ENCODE measurements at regions not wholly inside any gene's neighbourhood (a gene's known extent, or its start where the extent isn't known, plus 50 kb on each side); places are given as distances from the start of the nearest gene placed in this dataset.

- Histone ChIP-seq H3K4me1 (ENCODE audit: control insufficient read depth, insufficient read depth, low read length) (no peaks in the 10 kb centered on the region), H3K27me3 (ENCODE audit: control insufficient read depth, insufficient read depth, low read length, poor library complexity, severe bottlenecking) (no peaks in the 10 kb centered on the region), H3K4me3 (ENCODE audit: insufficient read depth, low read depth, low read length) (no peak overlapping the region), H3K36me3 (ENCODE audit: control insufficient read depth, insufficient read depth, low read length) (no peaks in the 10 kb centered on the region), H3K27ac (ENCODE audit: insufficient read depth, low read depth, low read length, poor library complexity, severe bottlenecking) (no peak overlapping the region), H3K9me3 (ENCODE audit: control insufficient read depth, low read length) (no peaks in the 10 kb centered on the region)
- 79 to 80% methylated on average over 2 of the region's 2 CpGs for WGBS, 2 experiments
These were observed 506.4 kb downstream of the MED13L start for GRCh38 chr12:115771065-115771464.

GRCh38 chr12:115770643-115771042 lies 506.9 kb downstream of the MED13L start:
- WGBS, 2 experiments: 69 to 71% methylated on average over 1 of the region's 1 CpG
- Histone ChIP-seq H3K4me1 (ENCODE audit: control insufficient read depth, insufficient read depth, low read length) (no peaks in the 10 kb centered on the region), H3K4me3 (ENCODE audit: insufficient read depth, low read depth, low read length) (no peak overlapping the region), H3K27ac (ENCODE audit: insufficient read depth, low read depth, low read length, poor library complexity, severe bottlenecking) (no peak overlapping the region), H3K36me3 (ENCODE audit: control insufficient read depth, insufficient read depth, low read length) (no peaks in the 10 kb centered on the region), H3K9me3 (ENCODE audit: control insufficient read depth, low read length) (no peaks in the 10 kb centered on the region), H3K27me3 (ENCODE audit: control insufficient read depth, insufficient read depth, low read length, poor library complexity, severe bottlenecking) (no peaks in the 10 kb centered on the region)

- H3K4me1 ChIP-seq (ENCODE audit: control insufficient read depth, insufficient read depth, low read length): no peaks in the 10 kb centered on the region
- H3K9me3 ChIP-seq (ENCODE audit: control insufficient read depth, low read length): no peaks in the 10 kb centered on the region
- WGBS, 2 experiments: 67 to 77% methylated on average over 3 to 5 of the region's 5 CpGs
- H3K27ac ChIP-seq (ENCODE audit: insufficient read depth, low read depth, low read length, poor library complexity, severe bottlenecking): no peak overlapping the region
- H3K36me3 ChIP-seq (ENCODE audit: control insufficient read depth, insufficient read depth, low read length): no peaks in the 10 kb centered on the region
- no peak overlapping the region for H3K4me3 ChIP-seq (ENCODE audit: insufficient read depth, low read depth, low read length)
- H3K27me3 ChIP-seq (ENCODE audit: control insufficient read depth, insufficient read depth, low read length, poor library complexity, severe bottlenecking): no peaks in the 10 kb centered on the region
These were observed 509.6 kb downstream of the MED13L start for GRCh38 chr12:115767916-115768315.

- H3K36me3 ChIP-seq (ENCODE audit: control insufficient read depth, insufficient read depth, low read length): no peaks in the 10 kb centered on the region
- WGBS, 2 experiments: 93 to 100% methylated on average over 2 to 3 of the region's 3 CpGs
- no peak overlapping the region for H3K27ac ChIP-seq (ENCODE audit: insufficient read depth, low read depth, low read length, poor library complexity, severe bottlenecking)
- no peak overlapping the region for H3K4me3 ChIP-seq (ENCODE audit: insufficient read depth, low read depth, low read length)
- no peaks in the 10 kb centered on the region for H3K27me3 ChIP-seq (ENCODE audit: control insufficient read depth, insufficient read depth, low read length, poor library complexity, severe bottlenecking)
- no peaks in the 10 kb centered on the region for H3K9me3 ChIP-seq (ENCODE audit: control insufficient read depth, low read length)
- H3K4me1 ChIP-seq (ENCODE audit: control insufficient read depth, insufficient read depth, low read length): peaks cover 7% of the 10 kb centered on the region
These were observed 513.4 kb downstream of the MED13L start for GRCh38 chr12:115763982-115764621.

- H3K9me3 ChIP-seq (ENCODE audit: control insufficient read depth, low read length): no peaks in the 10 kb centered on the region
- H3K4me3 ChIP-seq (ENCODE audit: insufficient read depth, low read depth, low read length): no peak overlapping the region
- H3K4me1 ChIP-seq (ENCODE audit: control insufficient read depth, insufficient read depth, low read length): peaks cover 12% of the 10 kb centered on the region
- H3K27me3 ChIP-seq (ENCODE audit: control insufficient read depth, insufficient read depth, low read length, poor library complexity, severe bottlenecking): no peaks in the 10 kb centered on the region
- WGBS, 2 experiments: 94 to 96% methylated on average over 4 to 5 of the region's 5 CpGs
- no peak overlapping the region for H3K27ac ChIP-seq (ENCODE audit: insufficient read depth, low read depth, low read length, poor library complexity, severe bottlenecking)
- no peaks in the 10 kb centered on the region for H3K36me3 ChIP-seq (ENCODE audit: control insufficient read depth, insufficient read depth, low read length)
These were observed 514.1 kb downstream of the MED13L start for GRCh38 chr12:115763376-115763775.

- H3K36me3 ChIP-seq (ENCODE audit: control insufficient read depth, insufficient read depth, low read length): no peaks in the 10 kb centered on the region
- H3K9me3 ChIP-seq (ENCODE audit: control insufficient read depth, low read length): no peaks in the 10 kb centered on the region
- H3K27me3 ChIP-seq (ENCODE audit: control insufficient read depth, insufficient read depth, low read length, poor library complexity, severe bottlenecking): no peaks in the 10 kb centered on the region
- H3K4me3 ChIP-seq (ENCODE audit: insufficient read depth, low read depth, low read length): no peak overlapping the region
- 93 to 95% methylated on average over 3 of the region's 3 CpGs for WGBS, 2 experiments
- H3K27ac ChIP-seq (ENCODE audit: insufficient read depth, low read depth, low read length, poor library complexity, severe bottlenecking): no peak overlapping the region
- peaks cover 12% of the 10 kb centered on the region for H3K4me1 ChIP-seq (ENCODE audit: control insufficient read depth, insufficient read depth, low read length)
These were observed 514.6 kb downstream of the MED13L start for GRCh38 chr12:115762936-115763335.

GRCh38 chr12:115761784-115762183 lies 515.7 kb downstream of the MED13L start:
- H3K27me3 ChIP-seq (ENCODE audit: control insufficient read depth, insufficient read depth, low read length, poor library complexity, severe bottlenecking): no peaks in the 10 kb centered on the region
- H3K4me3 ChIP-seq (ENCODE audit: insufficient read depth, low read depth, low read length): no peak overlapping the region
- H3K4me1 ChIP-seq (ENCODE audit: control insufficient read depth, insufficient read depth, low read length): peaks cover 12% of the 10 kb centered on the region
- 93 to 98% methylated on average over 2 of the region's 2 CpGs for WGBS, 2 experiments
- H3K36me3 ChIP-seq (ENCODE audit: control insufficient read depth, insufficient read depth, low read length): no peaks in the 10 kb centered on the region
- no peak overlapping the region for H3K27ac ChIP-seq (ENCODE audit: insufficient read depth, low read depth, low read length, poor library complexity, severe bottlenecking)
- H3K9me3 ChIP-seq (ENCODE audit: control insufficient read depth, low read length): no peaks in the 10 kb centered on the region

- Histone ChIP-seq H3K27me3 (ENCODE audit: control insufficient read depth, insufficient read depth, low read length, poor library complexity, severe bottlenecking) (no peaks in the 10 kb centered on the region), H3K9me3 (ENCODE audit: control insufficient read depth, low read length) (no peaks in the 10 kb centered on the region), H3K36me3 (ENCODE audit: control insufficient read depth, insufficient read depth, low read length) (no peaks in the 10 kb centered on the region), H3K4me1 (ENCODE audit: control insufficient read depth, insufficient read depth, low read length) (peaks cover 17% of the 10 kb centered on the region), H3K4me3 (ENCODE audit: insufficient read depth, low read depth, low read length) (no peak overlapping the region), H3K27ac (ENCODE audit: insufficient read depth, low read depth, low read length, poor library complexity, severe bottlenecking) (no peak overlapping the region)
- WGBS, 2 experiments: 85 to 86% methylated on average over 5 of the region's 5 CpGs
These were observed 517.3 kb downstream of the MED13L start for GRCh38 chr12:115760231-115760630.

GRCh38 chr12:115758877-115759620 lies 518.4 kb downstream of the MED13L start:
- peak overlapping the region; percentile 19 for H3K27ac ChIP-seq (ENCODE audit: insufficient read depth, low read depth, low read length, poor library complexity, severe bottlenecking)
- no peaks in the 10 kb centered on the region for H3K36me3 ChIP-seq (ENCODE audit: control insufficient read depth, insufficient read depth, low read length)
- 70 to 73% methylated on average over 6 to 9 of the region's 9 CpGs for WGBS, 2 experiments
- no peaks in the 10 kb centered on the region for H3K9me3 ChIP-seq (ENCODE audit: control insufficient read depth, low read length)
- H3K4me1 ChIP-seq (ENCODE audit: control insufficient read depth, insufficient read depth, low read length): peaks cover 17% of the 10 kb centered on the region
- no peak overlapping the region for H3K4me3 ChIP-seq (ENCODE audit: insufficient read depth, low read depth, low read length)
- no peaks in the 10 kb centered on the region for H3K27me3 ChIP-seq (ENCODE audit: control insufficient read depth, insufficient read depth, low read length, poor library complexity, severe bottlenecking)

GRCh38 chr12:115758183-115758582 lies 519.3 kb downstream of the MED13L start:
- H3K36me3 ChIP-seq (ENCODE audit: control insufficient read depth, insufficient read depth, low read length): no peaks in the 10 kb centered on the region
- H3K4me3 ChIP-seq (ENCODE audit: insufficient read depth, low read depth, low read length): no peak overlapping the region
- WGBS, 2 experiments: 78 to 94% methylated on average over 4 of the region's 5 CpGs
- peaks cover 17% of the 10 kb centered on the region for H3K4me1 ChIP-seq (ENCODE audit: control insufficient read depth, insufficient read depth, low read length)
- H3K27me3 ChIP-seq (ENCODE audit: control insufficient read depth, insufficient read depth, low read length, poor library complexity, severe bottlenecking): no peaks in the 10 kb centered on the region
- H3K9me3 ChIP-seq (ENCODE audit: control insufficient read depth, low read length): no peaks in the 10 kb centered on the region
- no peak overlapping the region for H3K27ac ChIP-seq (ENCODE audit: insufficient read depth, low read depth, low read length, poor library complexity, severe bottlenecking)
